H1 (cell line): ENCODE measurements at regions not wholly inside any gene's neighbourhood (a gene's known extent, or its start where the extent isn't known, plus 50 kb on each side); places are given as distances from the start of the nearest gene placed in this dataset.

Experiments used
- BCL11A ChIP-seq, 2 experiments: IDR thresholded peaks; one replicate each; pipeline ENCODE4 v1.6.1; 2011; ENCODE audit warnings: low read depth in 2 of 2, low read length in 2 of 2, mild to moderate bottlenecking in 2 of 2
- FOSL1 ChIP-seq: IDR thresholded peaks from 2 replicates; pipeline ENCODE4 v1.6.1; 2011; ENCODE audit warnings: mild to moderate bottlenecking, low read depth, low read length, moderate library complexity; ENCODE audit not compliant: insufficient read depth
- POLR2A ChIP-seq, 2 experiments: IDR thresholded peaks; 1 replicate in 1 of 2; 2 replicates in 1 of 2; pipeline ENCODE4 v1.6.1; 2011; ENCODE audit warnings: low read depth in 2 of 2, low read length in 2 of 2, mild to moderate bottlenecking in 2 of 2; ENCODE audit errors: control extremely low read depth in 1 of 2
- RFX5 ChIP-seq: IDR thresholded peaks from 2 replicates; pipeline ENCODE4 v1.6.1; 2011; ENCODE audit warnings: low read depth, low read length, improper control_type of control experiment, borderline replicate concordance

DNA sequence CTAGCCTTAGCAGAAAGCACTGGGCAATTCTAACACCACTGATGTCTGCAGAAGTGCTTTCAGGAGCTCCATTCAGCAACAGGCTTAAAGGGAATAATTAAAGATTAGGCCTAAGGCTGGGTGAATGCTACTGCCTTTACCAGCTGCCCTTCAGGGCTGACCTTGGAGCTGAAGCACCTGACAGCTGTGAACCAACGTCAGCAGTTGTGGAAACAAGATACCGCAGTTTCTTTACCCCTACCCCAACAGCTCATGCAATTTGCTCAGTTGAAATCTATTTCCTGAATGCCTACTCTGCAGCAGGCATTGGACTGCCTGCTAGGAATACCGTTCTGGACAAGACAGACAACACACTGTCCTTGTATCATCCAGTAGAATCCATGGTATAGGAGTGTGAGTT is 51.5 kb upstream of the ADTRP start (continued):
- TF ChIP-seq RFX5 (no peak), FOSL1 (no peak), BCL11A (IDR thresholded peaks at IDR 0.05; ENCODE audit: low read depth in 2 of 2, low read length in 2 of 2) (no peak), POLR2A (IDR thresholded peaks at IDR 0.05; ENCODE audit: control extremely low read depth in 1 of 2, low read depth in 2 of 2, low read length in 2 of 2) (no peak)
- TF ChIP-seq, all 59 proteins: peak for 0
